Right lobe of liver (tissue), 4 donors: ENCODE measurements at regions not wholly inside any gene's neighbourhood (a gene's known extent, or its start where the extent isn't known, plus 50 kb on each side); places are given as distances from the start of the nearest gene placed in this dataset.

Source experiments
- POLR2A ChIP-seq: fragments of 450-650 bp; IDR thresholded peaks from one replicate; pipeline ENCODE4 v1.6.1; 2017; ENCODE audit warnings: antibody characterized with exemption, mild to moderate bottlenecking
- TF ChIP-seq, protein P1 (sequence below), 4 donors: fragments of 200-600 bp in 3 of 4; fragments of 450-650 bp in 1 of 4; IDR thresholded peaks; one replicate each; pipeline versions ENCODE4 v1.5.1 to v1.8.0; 2016 to 2022; ENCODE audit warnings: antibody characterized with exemption in 4 of 4, mild to moderate bottlenecking in 2 of 4
- donor health status: DM: no; HTN: no; CAD: no.
- donor health status: DM: no; HTN: no; CAD: no.
- donor health status: DM: no; HTN: yes; CAD: no.

GRCh38 chr12:116677202-116677661 lies 60.6 kb downstream of the SPRING1 start:
- no peak for TF ChIP-seq POLR2A
- TF ChIP-seq, protein P1, sequence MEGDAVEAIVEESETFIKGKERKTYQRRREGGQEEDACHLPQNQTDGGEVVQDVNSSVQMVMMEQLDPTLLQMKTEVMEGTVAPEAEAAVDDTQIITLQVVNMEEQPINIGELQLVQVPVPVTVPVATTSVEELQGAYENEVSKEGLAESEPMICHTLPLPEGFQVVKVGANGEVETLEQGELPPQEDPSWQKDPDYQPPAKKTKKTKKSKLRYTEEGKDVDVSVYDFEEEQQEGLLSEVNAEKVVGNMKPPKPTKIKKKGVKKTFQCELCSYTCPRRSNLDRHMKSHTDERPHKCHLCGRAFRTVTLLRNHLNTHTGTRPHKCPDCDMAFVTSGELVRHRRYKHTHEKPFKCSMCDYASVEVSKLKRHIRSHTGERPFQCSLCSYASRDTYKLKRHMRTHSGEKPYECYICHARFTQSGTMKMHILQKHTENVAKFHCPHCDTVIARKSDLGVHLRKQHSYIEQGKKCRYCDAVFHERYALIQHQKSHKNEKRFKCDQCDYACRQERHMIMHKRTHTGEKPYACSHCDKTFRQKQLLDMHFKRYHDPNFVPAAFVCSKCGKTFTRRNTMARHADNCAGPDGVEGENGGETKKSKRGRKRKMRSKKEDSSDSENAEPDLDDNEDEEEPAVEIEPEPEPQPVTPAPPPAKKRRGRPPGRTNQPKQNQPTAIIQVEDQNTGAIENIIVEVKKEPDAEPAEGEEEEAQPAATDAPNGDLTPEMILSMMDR (IDR thresholded peaks at IDR 0.05), result no peak
